ENCODE measurements at regions not wholly inside any gene's neighbourhood (a gene's known extent, or its start where the extent isn't known, plus 50 kb on each side); places are given as distances from the start of the nearest gene placed in this dataset.

GRCh38 chr7:115328018-115328417, 406.1 kb downstream of the MDFIC start:
- no peaks in the 10 kb centered on the region for H3K4me1 ChIP-seq (ENCODE audit: control insufficient read depth, extremely low read depth, insufficient read depth, low read length)
- H3K4me2 ChIP-seq (ENCODE audit: insufficient read depth, low read length), result no peak overlapping the region
- dilution Hi-C loops (cut with MboI; ENCODE audit: extremely low pct_ligation_motif_present, low sequenced_read_pairs), result no loop called here
- H2AFZ ChIP-seq (ENCODE audit: low read depth, low read length), result no peak overlapping the region
- H3K79me2 ChIP-seq (ENCODE audit: control insufficient read depth, insufficient read depth, low read length), result no peaks in the 10 kb centered on the region
- no TSS peak for BruUV-seq (replicated peaks)
- no peak overlapping the region for H3K9ac ChIP-seq (replicated peaks; ENCODE audit: extremely low read depth, insufficient read depth, low read length)
- H3K9me3 ChIP-seq (replicated peaks; ENCODE audit: control insufficient read depth, insufficient read depth, low read length), result no peaks in the 10 kb centered on the region
- FAIRE-seq, result no peak
- H3K27ac ChIP-seq (ENCODE audit: insufficient read depth, low read depth, low read length), result no peak overlapping the region
- H3K36me3 ChIP-seq (ENCODE audit: control insufficient read depth in 2 of 2, extremely low read depth in 1 of 2, insufficient read depth in 2 of 2, low read length in 2 of 2), result no peaks in the 10 kb centered on the region
- TF ChIP-seq MAX (IDR thresholded peaks at IDR 0.05; ENCODE audit: insufficient read depth, insufficient read length) (no peak), GATA2 (IDR thresholded peaks at IDR 0.05; ENCODE audit: insufficient read depth, insufficient read length, low read depth, low read length) (no peak), POLR2AphosphoS5 (IDR thresholded peaks at IDR 0.05; ENCODE audit: insufficient read depth, low read depth, low read length) (no peak), EZH2 (IDR thresholded peaks at IDR 0.05; ENCODE audit: borderline replicate concordance, low read depth, low read length, severe bottlenecking) (no peak)
- no peaks in the 10 kb centered on the region for H3K27me3 ChIP-seq (ENCODE audit: control insufficient read depth in 2 of 2, insufficient read depth in 2 of 2, low read length in 2 of 2)
- intact Hi-C loops (cut with micrococcal nuclease), result no loop called here
- no peaks in the 10 kb centered on the region for H4K20me1 ChIP-seq (replicated peaks; ENCODE audit: control insufficient read depth, extremely low read depth, insufficient read depth, low read length)
- H3K9me1 ChIP-seq (replicated peaks; ENCODE audit: control insufficient read depth, extremely low read depth, insufficient read depth, low read length), result no peaks in the 10 kb centered on the region
- no peak overlapping the region for H3K4me3 ChIP-seq (replicated peaks in 1 of 3; ENCODE audit: insufficient read depth in 1 of 3, low read depth in 1 of 3, low read length in 3 of 3)
- POLR2A ChIA-PET, result no interaction called here
- CTCF ChIA-PET, result no interaction called here
- no peak for DNase-seq (ENCODE audit: low read depth, low spot score)

GRCh38 chr7:115327326-115327725, 405.4 kb downstream of the MDFIC start:
- POLR2A ChIA-PET, result no interaction called here
- CTCF ChIA-PET, result no interaction called here
- Histone ChIP-seq H3K4me2 (ENCODE audit: insufficient read depth, low read length) (no peak overlapping the region), H2AFZ (ENCODE audit: low read depth, low read length) (no peak overlapping the region), H3K4me3 (replicated peaks in 1 of 3; ENCODE audit: insufficient read depth in 1 of 3, low read depth in 1 of 3, low read length in 3 of 3) (no peak overlapping the region), H3K36me3 (ENCODE audit: control insufficient read depth in 2 of 2, extremely low read depth in 1 of 2, insufficient read depth in 2 of 2, low read length in 2 of 2) (no peaks in the 10 kb centered on the region), H3K9me3 (replicated peaks; ENCODE audit: control insufficient read depth, insufficient read depth, low read length) (no peaks in the 10 kb centered on the region), H3K9me1 (replicated peaks; ENCODE audit: control insufficient read depth, extremely low read depth, insufficient read depth, low read length) (no peaks in the 10 kb centered on the region), H3K27me3 (ENCODE audit: control insufficient read depth in 2 of 2, insufficient read depth in 2 of 2, low read length in 2 of 2) (no peaks in the 10 kb centered on the region), H3K4me1 (ENCODE audit: control insufficient read depth, extremely low read depth, insufficient read depth, low read length) (no peaks in the 10 kb centered on the region), H3K9ac (replicated peaks; ENCODE audit: extremely low read depth, insufficient read depth, low read length) (no peak overlapping the region), H3K79me2 (ENCODE audit: control insufficient read depth, insufficient read depth, low read length) (no peaks in the 10 kb centered on the region), H3K27ac (ENCODE audit: insufficient read depth, low read depth, low read length) (no peak overlapping the region), H4K20me1 (replicated peaks; ENCODE audit: control insufficient read depth, extremely low read depth, insufficient read depth, low read length) (no peaks in the 10 kb centered on the region)
- BruUV-seq (replicated peaks), result no TSS peak
- no peak for DNase-seq (ENCODE audit: low read depth, low spot score)
- dilution Hi-C loops (cut with MboI; ENCODE audit: extremely low pct_ligation_motif_present, low sequenced_read_pairs), result no loop called here
- FAIRE-seq, result no peak
- no peak for TF ChIP-seq MAX (IDR thresholded peaks at IDR 0.05; ENCODE audit: insufficient read depth, insufficient read length)
- no peak for TF ChIP-seq POLR2AphosphoS5 (IDR thresholded peaks at IDR 0.05; ENCODE audit: insufficient read depth, low read depth, low read length)
- no peak for TF ChIP-seq CTCF (IDR thresholded peaks at IDR 0.05; ENCODE audit: extremely low read depth in 1 of 2, insufficient read depth in 1 of 2, low read depth in 1 of 2, low read length in 2 of 2)
- no peak for TF ChIP-seq MYC (IDR thresholded peaks at IDR 0.05; ENCODE audit: low read depth, low read length)
- no peak for TF ChIP-seq POLR2A (IDR thresholded peaks at IDR 0.05; ENCODE audit: low read depth, low read length)
- no peak for TF ChIP-seq EZH2 (IDR thresholded peaks at IDR 0.05; ENCODE audit: borderline replicate concordance, low read depth, low read length, severe bottlenecking)
- TF ChIP-seq GATA2 (IDR thresholded peaks at IDR 0.05; ENCODE audit: insufficient read depth, insufficient read length, low read depth, low read length), result no peak
- no peak for TF ChIP-seq FOS (IDR thresholded peaks at IDR 0.05; ENCODE audit: borderline replicate concordance, insufficient read depth, low read length)
- no peak for TF ChIP-seq JUN (IDR thresholded peaks at IDR 0.05; ENCODE audit: borderline replicate concordance, insufficient read depth, insufficient read length, low read depth)
- intact Hi-C loops (cut with micrococcal nuclease), result no loop called here

Data from endothelial cell of umbilical vein (primary cell).